A673 (cell line): ENCODE measurements at regions not wholly inside any gene's neighbourhood (a gene's known extent, or its start where the extent isn't known, plus 50 kb on each side); places are given as distances from the start of the nearest gene placed in this dataset.

Experiments
- BruUV-seq: library from RNA; stranded (reverse); fragments of 400-500 nt; replicated peaks from 2 replicates; lab custom pipeline; 2021; lab: Mats Ljungman, UMichigan
- CTCF ChIA-PET: fragments of 300-600 bp; sonication (Branson Sonifier 250); formaldehyde crosslinking; loops from one replicate; lab custom pipeline; 2022; ENCODE audit warnings: antibody characterized with exemption; lab: Charles Lee
- POLR2A ChIA-PET: fragments of 300-600 bp; sonication (Branson Sonifier 250); formaldehyde crosslinking; loops from one replicate; lab custom pipeline; 2022; ENCODE audit warnings: antibody characterized with exemption; ENCODE audit not compliant: low non-redundant PET; lab: Charles Lee
- DNase-seq: peaks from one replicate; pipeline ENCODE4 v3.0.0-alpha.2; 2015; ENCODE audit warnings: low spot score
- H3K27ac ChIP-seq: fragments of 200-600 bp; sonication (generic); 2 replicates; pipeline ENCODE4 v1.5.1; 2016; ENCODE audit warnings: mixed run types, low read depth, mild to moderate bottlenecking, mixed read lengths, antibody characterized with exemption, low read length; ENCODE audit not compliant: poor library complexity, severe bottlenecking
- H3K27me3 ChIP-seq: fragments of 200-600 bp; sonication (generic); replicated peaks from 2 replicates; pipeline ENCODE4 v1.6.1; 2017; ENCODE audit warnings: mixed run types, low read depth, mild to moderate bottlenecking, mixed read lengths, antibody characterized with exemption, low read length; ENCODE audit not compliant: insufficient read depth, poor library complexity
- H3K36me3 ChIP-seq: fragments of 200-600 bp; sonication (generic); 2 replicates; pipeline ENCODE4 v1.6.1; 2016; ENCODE audit warnings: mixed run types, mild to moderate bottlenecking, mixed read lengths, antibody characterized with exemption, low read length; ENCODE audit not compliant: insufficient read depth, poor library complexity, severe bottlenecking
- H3K4me1 ChIP-seq: fragments of 200-600 bp; sonication (generic); 2 replicates; pipeline ENCODE4 v1.6.1; 2017; ENCODE audit warnings: mixed run types, mild to moderate bottlenecking, mixed read lengths, antibody characterized with exemption, low read length; ENCODE audit not compliant: insufficient read depth, poor library complexity, severe bottlenecking
- H3K4me3 ChIP-seq: fragments of 200-600 bp; sonication (generic); 2 replicates; pipeline ENCODE4 v1.5.1; 2016; ENCODE audit warnings: low read depth, mixed run types, mild to moderate bottlenecking, mixed read lengths, low read length; ENCODE audit not compliant: poor library complexity, severe bottlenecking
- H3K9me3 ChIP-seq: fragments of 200-600 bp; sonication (generic); 2 replicates; pipeline ENCODE4 v1.6.1; 2016; ENCODE audit warnings: mixed run types, low read depth, mild to moderate bottlenecking, mixed read lengths, antibody characterized with exemption, low read length; ENCODE audit not compliant: poor library complexity, severe bottlenecking
- EZH2 ChIP-seq: fragments of 200-600 bp; sonication (generic); IDR thresholded peaks from 2 replicates; pipeline ENCODE4 v1.6.1; 2017; ENCODE audit warnings: borderline replicate concordance, low read depth, mild to moderate bottlenecking, mixed read lengths, antibody characterized with exemption, low read length; ENCODE audit not compliant: poor library complexity, severe bottlenecking
- intact Hi-C: fragments of 100-400 bp; cut with micrococcal nuclease; formaldehyde crosslinking; loops from one replicate; pipeline ENCODE4 v1.10.0; 2022; ENCODE audit not compliant: unreplicated experiment
- TF ChIP-seq, protein P1 (sequence below): fragments of 300-800, 200-600 bp; sonication (generic); conservative IDR thresholded peaks from 2 replicates; pipeline ENCODE4 v1.5.1; 2017; ENCODE audit warnings: low read depth, mild to moderate bottlenecking, antibody characterized with exemption, low read length, moderate library complexity, mixed read lengths

DNA sequence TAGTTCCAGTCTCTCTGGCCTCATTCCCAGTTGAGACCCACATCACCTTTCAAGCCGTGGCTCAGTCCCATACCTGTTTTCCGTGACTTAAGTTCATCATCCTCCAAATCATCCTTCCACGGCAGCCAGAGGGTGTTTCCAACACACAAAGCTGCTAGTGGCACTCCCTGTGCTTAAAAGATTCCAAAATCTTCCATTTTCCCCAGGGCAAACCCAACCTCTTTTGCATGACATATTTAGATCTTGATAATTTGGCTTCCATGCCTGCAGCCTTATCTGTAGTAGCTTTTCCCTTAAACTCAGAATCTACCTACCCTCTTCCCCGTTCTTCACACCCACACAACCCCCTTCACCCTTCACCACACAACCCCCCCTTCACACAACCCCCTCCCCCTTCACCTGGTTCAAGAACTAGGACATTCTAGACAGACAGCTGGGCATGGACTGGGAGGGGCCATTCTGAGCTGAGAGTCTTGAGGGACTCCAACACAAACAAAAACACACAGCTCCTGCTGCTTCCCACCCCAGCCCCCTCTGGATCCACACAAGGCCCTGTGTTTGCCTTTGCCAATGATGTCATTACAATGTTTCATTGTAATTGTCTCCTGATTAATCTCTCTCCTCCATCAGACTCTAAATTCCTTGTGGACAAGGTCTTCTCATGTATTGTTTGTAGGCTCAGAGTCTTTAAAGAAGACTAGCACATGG, 268.2 kb downstream of the SH3GL2 start:
- BruUV-seq = no TSS peak
- intact Hi-C loops = no loop called here
- Histone ChIP-seq H3K36me3 (no peaks in the 10 kb centered on the region), H3K4me1 (no peaks in the 10 kb centered on the region), H3K9me3 (no peaks in the 10 kb centered on the region), H3K27ac (no peak overlapping the region), H3K27me3 (no peaks in the 10 kb centered on the region), H3K4me3 (no peak overlapping the region)
- CTCF ChIA-PET = no interaction called here
- TF ChIP-seq, protein P1, sequence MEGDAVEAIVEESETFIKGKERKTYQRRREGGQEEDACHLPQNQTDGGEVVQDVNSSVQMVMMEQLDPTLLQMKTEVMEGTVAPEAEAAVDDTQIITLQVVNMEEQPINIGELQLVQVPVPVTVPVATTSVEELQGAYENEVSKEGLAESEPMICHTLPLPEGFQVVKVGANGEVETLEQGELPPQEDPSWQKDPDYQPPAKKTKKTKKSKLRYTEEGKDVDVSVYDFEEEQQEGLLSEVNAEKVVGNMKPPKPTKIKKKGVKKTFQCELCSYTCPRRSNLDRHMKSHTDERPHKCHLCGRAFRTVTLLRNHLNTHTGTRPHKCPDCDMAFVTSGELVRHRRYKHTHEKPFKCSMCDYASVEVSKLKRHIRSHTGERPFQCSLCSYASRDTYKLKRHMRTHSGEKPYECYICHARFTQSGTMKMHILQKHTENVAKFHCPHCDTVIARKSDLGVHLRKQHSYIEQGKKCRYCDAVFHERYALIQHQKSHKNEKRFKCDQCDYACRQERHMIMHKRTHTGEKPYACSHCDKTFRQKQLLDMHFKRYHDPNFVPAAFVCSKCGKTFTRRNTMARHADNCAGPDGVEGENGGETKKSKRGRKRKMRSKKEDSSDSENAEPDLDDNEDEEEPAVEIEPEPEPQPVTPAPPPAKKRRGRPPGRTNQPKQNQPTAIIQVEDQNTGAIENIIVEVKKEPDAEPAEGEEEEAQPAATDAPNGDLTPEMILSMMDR = no peak
- TF ChIP-seq EZH2 = no peak
- no peak for DNase-seq
- POLR2A ChIA-PET = no interaction called here

DNA sequence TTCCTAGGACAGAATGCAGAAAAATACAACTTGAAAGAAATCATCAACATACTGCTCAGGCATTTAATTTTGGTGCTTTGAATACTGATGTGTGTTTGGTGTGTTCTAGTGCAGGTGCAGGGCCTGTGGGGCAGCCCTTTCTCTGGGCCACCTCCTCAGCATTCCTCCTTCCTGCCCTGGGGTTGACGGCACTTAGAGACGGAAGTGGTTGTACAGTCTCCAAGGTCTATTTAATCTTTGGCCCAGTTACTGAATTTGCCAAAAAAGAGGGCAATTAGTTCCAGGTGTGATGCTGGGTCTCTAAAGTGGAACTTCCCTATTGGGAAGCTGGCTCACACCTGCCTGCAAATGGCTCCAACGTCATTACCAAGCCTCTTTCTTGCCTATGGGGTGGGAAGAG, 269.0 kb downstream of the SH3GL2 start:
- intact Hi-C loops = no loop called here
- Histone ChIP-seq H3K36me3 (no peaks in the 10 kb centered on the region), H3K4me3 (no peak overlapping the region), H3K4me1 (no peaks in the 10 kb centered on the region), H3K27me3 (no peaks in the 10 kb centered on the region), H3K9me3 (no peaks in the 10 kb centered on the region), H3K27ac (no peak overlapping the region)
- ChIA-PET CTCF (no interaction called here), POLR2A (no interaction called here)
- DNase-seq = no peak
- BruUV-seq = no TSS peak
- TF ChIP-seq, protein P1 = no peak
- TF ChIP-seq EZH2 = no peak

DNA sequence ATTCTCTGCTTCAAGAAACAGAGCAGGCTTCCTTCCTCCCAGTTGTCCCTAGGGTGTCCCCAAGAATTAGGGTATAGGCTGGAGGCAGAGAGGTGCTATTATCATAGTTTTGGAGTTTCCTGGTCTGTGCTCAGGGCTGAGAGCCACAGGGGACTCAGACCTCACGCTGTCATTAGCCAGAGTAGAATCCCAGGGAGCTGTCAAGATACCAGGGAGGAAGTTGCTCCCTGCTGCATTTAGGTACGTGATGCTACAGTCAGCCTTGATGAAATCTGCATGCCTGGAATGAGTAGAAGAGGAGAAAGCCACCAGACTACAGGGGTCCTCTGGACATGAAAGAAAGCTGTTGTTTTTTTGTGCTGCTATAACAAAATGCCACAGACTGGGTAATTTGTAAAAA, 273.2 kb downstream of the SH3GL2 start:
- no TSS peak for BruUV-seq
- intact Hi-C loops = no loop called here
- ChIA-PET CTCF (no interaction called here), POLR2A (no interaction called here)
- Histone ChIP-seq H3K27me3 (no peaks in the 10 kb centered on the region), H3K36me3 (no peaks in the 10 kb centered on the region), H3K4me3 (no peak overlapping the region), H3K9me3 (no peaks in the 10 kb centered on the region), H3K4me1 (no peaks in the 10 kb centered on the region), H3K27ac (no peak overlapping the region)
- no peak for TF ChIP-seq EZH2
- TF ChIP-seq, protein P1 = no peak
- no peak for DNase-seq
